ENCODE measurements at regions not wholly inside any gene's neighbourhood (a gene's known extent, or its start where the extent isn't known, plus 50 kb on each side); places are given as distances from the start of the nearest gene placed in this dataset.

DNA sequence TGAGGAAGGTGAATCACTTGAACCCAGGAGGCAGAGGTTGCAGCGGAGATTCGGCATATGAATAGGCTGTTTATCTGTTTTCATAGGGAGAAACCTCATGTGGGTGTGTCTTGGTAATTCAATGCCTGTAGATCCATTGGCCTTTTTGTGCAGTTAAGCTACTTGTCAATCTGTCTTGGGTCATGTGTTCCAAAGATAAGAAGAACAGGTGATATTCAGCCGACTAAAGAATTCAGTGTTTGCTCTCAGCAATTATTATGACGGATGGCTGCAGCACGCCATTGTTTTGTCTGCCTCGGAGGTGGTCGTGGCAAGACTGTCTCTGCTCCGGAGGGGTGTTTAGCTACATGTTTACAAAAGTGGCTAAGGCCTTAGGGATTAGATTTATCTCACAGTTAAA, 573.0 kb upstream of the PCDH9 start:
- H3K27me3 ChIP-seq (ENCODE audit: control insufficient read depth, insufficient read depth, low read length), result no peaks in the 10 kb centered on the region
- H3K36me3 ChIP-seq (ENCODE audit: control insufficient read depth, insufficient read depth, low read length), result no peaks in the 10 kb centered on the region
- no peaks in the 10 kb centered on the region for H3K4me1 ChIP-seq (ENCODE audit: control insufficient read depth, insufficient read depth, low read length)
- WGBS (ENCODE audit: insufficient coverage), result 82% methylated on average over 7 of the region's 8 CpGs
- no peaks in the 10 kb centered on the region for H3K9me3 ChIP-seq (replicated peaks; ENCODE audit: control insufficient read depth, low read depth, low read length)
- no peak for DNase-seq
- H3K4me3 ChIP-seq (ENCODE audit: low read length), result no peak overlapping the region
- no peak overlapping the region for H3K27ac ChIP-seq (ENCODE audit: low read length)

DNA sequence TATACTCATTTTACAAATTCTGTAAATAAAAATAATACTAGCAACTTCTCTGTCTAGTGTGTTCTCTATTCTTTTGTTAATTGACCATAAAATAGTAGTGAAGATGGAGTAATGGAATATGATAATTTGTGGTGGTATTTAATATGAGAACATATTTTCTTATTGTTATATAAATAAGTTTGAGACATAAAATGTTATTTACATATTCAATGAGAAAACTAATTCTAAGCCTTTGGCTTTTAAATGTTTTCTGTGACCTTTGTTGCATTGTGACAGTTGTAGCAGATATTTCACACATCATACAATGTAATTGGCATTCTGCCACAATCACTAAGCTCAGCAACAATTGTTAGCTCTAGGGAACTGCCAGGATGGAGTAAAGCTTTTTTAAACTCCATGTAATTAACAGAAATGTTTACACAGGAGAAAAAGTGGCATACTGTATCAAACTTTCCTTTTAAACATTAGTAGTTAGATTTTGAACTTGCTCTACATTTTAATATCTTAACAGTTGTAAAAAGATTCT, 562.1 kb upstream of the PCDH9 start:
- no peaks in the 10 kb centered on the region for H3K4me1 ChIP-seq (ENCODE audit: control insufficient read depth, insufficient read depth, low read length)
- H3K9me3 ChIP-seq (replicated peaks; ENCODE audit: control insufficient read depth, low read depth, low read length), result no peaks in the 10 kb centered on the region
- H3K36me3 ChIP-seq (ENCODE audit: control insufficient read depth, insufficient read depth, low read length), result no peaks in the 10 kb centered on the region
- no peak overlapping the region for H3K4me3 ChIP-seq (ENCODE audit: low read length)
- H3K27me3 ChIP-seq (ENCODE audit: control insufficient read depth, insufficient read depth, low read length), result no peaks in the 10 kb centered on the region
- peak; percentile 53 for DNase-seq
- no peak overlapping the region for H3K27ac ChIP-seq (ENCODE audit: low read length)

DNA sequence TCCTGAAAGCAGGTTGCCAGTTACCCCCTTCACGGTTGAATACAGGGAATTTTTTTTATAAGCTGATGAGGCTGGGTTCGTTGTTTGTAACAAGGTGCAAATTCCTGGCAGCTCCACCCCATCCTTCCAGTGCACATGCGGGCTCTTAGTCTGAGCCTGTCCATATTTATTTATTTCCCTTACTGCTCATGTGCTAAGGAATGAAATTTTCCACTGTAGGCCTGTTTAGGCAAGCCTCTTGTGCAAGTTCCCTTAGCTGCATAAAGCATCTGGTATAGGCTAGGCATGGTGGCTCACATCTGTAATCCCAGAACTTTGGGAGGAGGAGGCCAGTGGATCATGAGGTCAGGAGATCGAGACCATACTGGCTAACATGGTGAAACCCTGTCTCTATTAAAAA, 560.9 kb upstream of the PCDH9 start:
- no peak for DNase-seq
- H3K36me3 ChIP-seq (ENCODE audit: control insufficient read depth, insufficient read depth, low read length), result no peaks in the 10 kb centered on the region
- 75% methylated on average over 1 of the region's 4 CpGs for WGBS (ENCODE audit: insufficient coverage)
- no peaks in the 10 kb centered on the region for H3K27me3 ChIP-seq (ENCODE audit: control insufficient read depth, insufficient read depth, low read length)
- H3K9me3 ChIP-seq (replicated peaks; ENCODE audit: control insufficient read depth, low read depth, low read length), result no peaks in the 10 kb centered on the region
- no peak overlapping the region for H3K4me3 ChIP-seq (ENCODE audit: low read length)
- H3K27ac ChIP-seq (ENCODE audit: low read length), result no peak overlapping the region
- H3K4me1 ChIP-seq (ENCODE audit: control insufficient read depth, insufficient read depth, low read length), result no peaks in the 10 kb centered on the region

DNA sequence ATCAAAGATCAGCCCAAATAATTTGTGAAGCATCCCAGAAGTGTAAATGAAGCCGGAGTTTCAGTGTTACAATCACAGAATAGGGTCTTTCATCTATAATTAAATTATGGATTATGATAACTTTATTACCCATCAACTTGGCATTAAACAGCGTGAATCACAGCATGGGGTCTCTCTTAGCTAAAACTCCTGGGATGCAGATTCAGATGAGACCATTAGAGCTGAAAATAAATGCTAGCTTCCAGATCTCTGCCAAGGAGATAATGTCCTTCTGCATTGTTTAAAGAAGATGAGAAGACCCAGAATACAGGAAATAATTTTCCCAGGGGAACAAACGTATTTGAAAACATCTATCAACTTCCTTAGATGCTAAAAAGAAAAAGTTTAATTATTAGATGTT, 546.0 kb upstream of the PCDH9 start:
- no peak for DNase-seq
- no CpG with 5 or more reads among the region's 3 CpGs for WGBS (ENCODE audit: insufficient coverage)
- no peaks in the 10 kb centered on the region for H3K4me1 ChIP-seq (ENCODE audit: control insufficient read depth, insufficient read depth, low read length)
- no peak overlapping the region for H3K27ac ChIP-seq (ENCODE audit: low read length)
- no peaks in the 10 kb centered on the region for H3K9me3 ChIP-seq (replicated peaks; ENCODE audit: control insufficient read depth, low read depth, low read length)
- H3K27me3 ChIP-seq (ENCODE audit: control insufficient read depth, insufficient read depth, low read length), result no peaks in the 10 kb centered on the region
- H3K4me3 ChIP-seq (ENCODE audit: low read length), result no peak overlapping the region
- H3K36me3 ChIP-seq (ENCODE audit: control insufficient read depth, insufficient read depth, low read length), result no peaks in the 10 kb centered on the region

DNA sequence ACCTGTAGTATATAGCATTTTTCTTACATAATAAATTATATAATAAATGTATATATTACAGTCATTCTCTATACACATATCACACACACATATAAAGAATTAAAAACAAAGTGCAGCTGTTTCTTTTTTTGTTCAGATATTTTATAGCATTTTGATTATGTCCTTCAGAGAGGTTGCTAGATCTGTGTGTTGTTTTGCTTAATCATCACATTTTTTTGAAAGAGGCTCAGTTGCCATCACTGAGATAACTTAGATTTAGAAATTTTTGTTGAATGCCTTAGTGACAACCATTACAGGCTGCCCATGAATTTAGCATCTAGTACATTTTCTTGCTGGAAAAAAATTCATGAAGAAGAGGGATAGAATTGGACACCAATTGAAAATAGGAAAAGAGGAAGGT, 545.2 kb upstream of the PCDH9 start:
- no peak for DNase-seq
- H3K27me3 ChIP-seq (ENCODE audit: control insufficient read depth, insufficient read depth, low read length), result no peaks in the 10 kb centered on the region
- H3K4me3 ChIP-seq (ENCODE audit: low read length), result no peak overlapping the region
- no peaks in the 10 kb centered on the region for H3K9me3 ChIP-seq (replicated peaks; ENCODE audit: control insufficient read depth, low read depth, low read length)
- H3K36me3 ChIP-seq (ENCODE audit: control insufficient read depth, insufficient read depth, low read length), result no peaks in the 10 kb centered on the region
- H3K27ac ChIP-seq (ENCODE audit: low read length), result no peak overlapping the region
- H3K4me1 ChIP-seq (ENCODE audit: control insufficient read depth, insufficient read depth, low read length), result no peaks in the 10 kb centered on the region

DNA sequence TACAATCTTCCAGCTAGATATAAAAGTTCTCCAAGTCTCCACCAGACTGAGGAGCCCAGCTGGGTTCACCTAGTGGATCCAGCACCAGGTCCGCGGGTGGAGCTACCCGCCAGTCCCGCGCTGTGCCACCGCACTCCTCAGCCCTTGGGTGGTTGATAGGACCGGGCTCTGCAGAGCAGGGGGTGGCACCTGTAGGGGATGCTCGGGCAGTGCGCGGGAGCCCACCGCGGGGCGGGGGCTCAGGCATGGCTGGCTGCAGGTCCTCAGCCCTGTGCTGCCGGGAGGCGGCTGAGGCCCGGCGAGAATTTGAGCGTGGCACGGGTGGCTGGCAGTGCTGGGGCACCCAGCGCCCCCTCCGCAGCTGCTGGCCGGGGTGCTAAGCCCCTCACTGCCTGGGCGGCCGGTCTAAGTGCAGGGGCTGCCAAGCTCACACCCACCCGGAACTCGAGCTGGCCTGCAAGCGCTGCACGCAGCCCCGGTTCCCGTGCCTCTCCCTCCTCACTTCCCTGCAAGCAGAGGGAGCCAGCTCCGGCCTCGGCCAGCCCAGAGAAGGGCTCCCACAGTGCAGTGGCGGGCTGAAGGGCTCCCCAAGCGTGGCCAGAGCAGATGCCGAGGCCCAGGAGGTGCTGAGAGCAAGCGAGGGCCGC, 542.8 kb upstream of the PCDH9 start:
- 93% methylated on average over 32 of the region's 37 CpGs for WGBS (ENCODE audit: insufficient coverage)
- Histone ChIP-seq H3K4me1 (ENCODE audit: control insufficient read depth, insufficient read depth, low read length) (no peaks in the 10 kb centered on the region), H3K4me3 (ENCODE audit: low read length) (no peak overlapping the region), H3K27ac (ENCODE audit: low read length) (no peak overlapping the region), H3K27me3 (ENCODE audit: control insufficient read depth, insufficient read depth, low read length) (no peaks in the 10 kb centered on the region), H3K36me3 (ENCODE audit: control insufficient read depth, insufficient read depth, low read length) (no peaks in the 10 kb centered on the region), H3K9me3 (replicated peaks; ENCODE audit: control insufficient read depth, low read depth, low read length) (no peaks in the 10 kb centered on the region)
- DNase-seq, result no peak

DNA sequence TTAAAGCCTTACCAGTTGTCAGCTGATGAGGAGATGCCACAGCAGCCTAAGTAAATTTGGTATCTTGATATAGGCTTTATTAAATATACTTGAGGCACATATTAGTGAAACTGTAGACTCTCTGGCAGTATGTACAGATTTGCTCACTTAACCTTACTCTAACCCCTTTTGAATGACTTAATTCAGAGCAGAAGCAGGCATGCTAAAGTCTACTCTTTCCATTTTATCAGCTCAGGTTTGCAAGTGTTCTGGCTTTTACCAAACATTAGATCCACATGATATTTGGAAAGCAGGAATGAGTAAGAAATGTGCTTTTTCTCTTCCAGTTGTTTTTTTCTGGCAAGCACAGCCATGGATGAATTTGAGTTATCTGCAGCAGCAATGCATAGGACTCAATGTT, 541.0 kb upstream of the PCDH9 start:
- Histone ChIP-seq H3K27me3 (ENCODE audit: control insufficient read depth, insufficient read depth, low read length) (no peaks in the 10 kb centered on the region), H3K4me3 (ENCODE audit: low read length) (no peak overlapping the region), H3K4me1 (ENCODE audit: control insufficient read depth, insufficient read depth, low read length) (no peaks in the 10 kb centered on the region), H3K36me3 (ENCODE audit: control insufficient read depth, insufficient read depth, low read length) (no peaks in the 10 kb centered on the region), H3K27ac (ENCODE audit: low read length) (no peak overlapping the region), H3K9me3 (replicated peaks; ENCODE audit: control insufficient read depth, low read depth, low read length) (no peaks in the 10 kb centered on the region)
- no peak for DNase-seq

DNA sequence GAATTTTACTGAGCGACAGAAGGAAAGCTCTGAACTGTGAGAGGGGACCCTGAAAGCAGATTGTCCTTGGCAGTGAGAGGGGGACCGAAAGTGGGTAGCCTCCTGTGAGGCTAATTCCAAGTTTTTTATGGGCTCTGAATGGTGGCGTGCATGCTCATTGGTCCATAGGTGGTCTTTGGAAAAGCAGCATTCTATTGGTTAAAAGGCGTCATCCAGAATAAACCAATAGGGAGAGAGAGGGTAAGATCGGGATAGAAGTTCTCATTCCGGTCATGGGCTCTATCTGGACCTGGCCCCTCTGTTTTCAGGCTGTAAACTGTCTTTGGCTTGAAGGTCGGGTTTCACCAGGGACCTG, 539.8 kb upstream of the PCDH9 start:
- no peaks in the 10 kb centered on the region for H3K36me3 ChIP-seq (ENCODE audit: control insufficient read depth, insufficient read depth, low read length)
- no peak overlapping the region for H3K27ac ChIP-seq (ENCODE audit: low read length)
- no peak for DNase-seq
- H3K4me1 ChIP-seq (ENCODE audit: control insufficient read depth, insufficient read depth, low read length), result no peaks in the 10 kb centered on the region
- H3K9me3 ChIP-seq (replicated peaks; ENCODE audit: control insufficient read depth, low read depth, low read length), result no peaks in the 10 kb centered on the region
- 100% methylated on average over 6 of the region's 7 CpGs for WGBS (ENCODE audit: insufficient coverage)
- H3K27me3 ChIP-seq (ENCODE audit: control insufficient read depth, insufficient read depth, low read length), result no peaks in the 10 kb centered on the region
- no peak overlapping the region for H3K4me3 ChIP-seq (ENCODE audit: low read length)

DNA sequence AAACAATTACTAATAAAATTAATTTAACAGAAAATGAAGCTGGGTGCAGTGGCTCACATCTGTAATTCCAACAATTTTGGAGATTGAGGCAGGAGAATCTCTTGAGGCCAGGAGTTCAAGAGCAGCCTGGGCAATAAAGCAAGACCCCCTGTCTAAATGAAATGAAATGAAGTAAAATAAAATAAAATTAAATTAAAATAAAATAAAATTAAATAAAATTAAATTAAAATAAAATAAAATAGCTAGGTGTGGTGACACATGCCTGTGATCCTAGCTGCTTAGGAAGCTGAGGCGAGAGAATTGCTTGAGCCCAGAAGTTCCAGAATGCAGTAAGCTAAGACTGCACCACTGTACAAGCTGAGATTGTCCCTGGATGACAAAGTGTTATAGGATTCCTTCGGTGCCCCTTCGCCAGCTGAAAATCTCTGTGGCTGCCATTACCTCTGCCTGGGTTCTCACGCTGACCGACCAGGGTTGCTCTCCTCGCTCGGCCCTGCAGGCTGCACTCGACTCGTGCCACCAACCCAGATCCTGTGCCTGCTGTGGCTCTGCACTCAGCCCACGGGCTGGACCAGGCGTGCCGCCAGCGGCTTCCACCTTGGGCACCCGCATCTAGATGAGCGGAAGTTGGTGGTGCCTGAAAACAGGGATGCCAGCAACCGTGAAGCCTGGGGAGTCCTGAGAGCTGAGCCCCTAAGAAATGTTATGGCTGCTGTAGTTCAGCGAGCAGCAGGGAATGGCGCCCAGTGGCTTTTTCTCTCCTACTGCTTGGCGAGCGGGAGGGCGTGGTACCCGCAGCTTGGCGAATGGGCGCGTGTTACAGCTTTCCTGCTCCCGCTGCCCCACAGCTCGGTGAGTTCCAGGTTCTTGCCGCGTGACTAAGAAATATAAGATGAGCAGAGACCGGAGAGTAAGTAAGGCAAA, 539.2 kb upstream of the PCDH9 start:
- WGBS (ENCODE audit: insufficient coverage), result 97% methylated on average over 30 of the region's 30 CpGs
- no peaks in the 10 kb centered on the region for H3K9me3 ChIP-seq (replicated peaks; ENCODE audit: control insufficient read depth, low read depth, low read length)
- no peaks in the 10 kb centered on the region for H3K36me3 ChIP-seq (ENCODE audit: control insufficient read depth, insufficient read depth, low read length)
- H3K27me3 ChIP-seq (ENCODE audit: control insufficient read depth, insufficient read depth, low read length), result no peaks in the 10 kb centered on the region
- no peak for DNase-seq
- H3K4me3 ChIP-seq (ENCODE audit: low read length), result no peak overlapping the region
- H3K4me1 ChIP-seq (ENCODE audit: control insufficient read depth, insufficient read depth, low read length), result no peaks in the 10 kb centered on the region
- no peak overlapping the region for H3K27ac ChIP-seq (ENCODE audit: low read length)

DNA sequence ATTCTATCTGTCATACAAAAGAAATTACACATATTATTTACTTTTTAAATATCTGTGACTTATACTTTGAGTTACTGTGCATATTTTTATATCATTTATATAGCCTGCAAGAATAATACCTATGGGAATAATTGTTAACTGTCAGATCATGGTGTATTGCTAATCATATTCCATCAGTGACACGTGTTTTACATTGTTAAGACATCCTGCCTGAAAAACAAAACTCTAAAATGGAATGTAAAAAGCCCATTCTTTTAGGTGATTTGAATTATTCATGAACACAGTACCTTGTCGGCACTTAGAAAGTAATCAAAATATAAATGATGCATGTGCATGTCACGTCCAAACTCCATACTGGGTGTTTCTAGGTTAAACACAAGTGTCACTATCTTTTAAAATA, 533.8 kb upstream of the PCDH9 start:
- no peak for DNase-seq
- no peaks in the 10 kb centered on the region for H3K27me3 ChIP-seq (ENCODE audit: control insufficient read depth, insufficient read depth, low read length)
- no peak overlapping the region for H3K27ac ChIP-seq (ENCODE audit: low read length)
- no peaks in the 10 kb centered on the region for H3K4me1 ChIP-seq (ENCODE audit: control insufficient read depth, insufficient read depth, low read length)
- WGBS (ENCODE audit: insufficient coverage), result no CpG with 5 or more reads among the region's 3 CpGs
- no peaks in the 10 kb centered on the region for H3K9me3 ChIP-seq (replicated peaks; ENCODE audit: control insufficient read depth, low read depth, low read length)
- H3K36me3 ChIP-seq (ENCODE audit: control insufficient read depth, insufficient read depth, low read length), result no peaks in the 10 kb centered on the region
- H3K4me3 ChIP-seq (ENCODE audit: low read length), result no peak overlapping the region

All from muscle of leg (tissue), 3 donors.